GM18511 (cell line): ENCODE measurements at regions not wholly inside any gene's neighbourhood (a gene's known extent, or its start where the extent isn't known, plus 50 kb on each side); places are given as distances from the start of the nearest gene placed in this dataset.
"Not testable (repeated sequence)": the region's sequence is repeated elsewhere in the genome, so short reads cannot be mapped to it uniquely, and the experiment has no call there.

ENCODE experiments used
- ATAC-seq: cut with Tn5 transposase; IDR thresholded peaks from one replicate; pipeline ENCODE4 v1.9.1; 2021; ENCODE audit warnings: mild to moderate bottlenecking, moderate library complexity; ENCODE audit not compliant: unreplicated experiment

GRCh38 chr6:153282456-153282855, 151.4 kb upstream of the RGS17 start:
- not testable (repeated sequence) for ATAC-seq

- no peak for ATAC-seq
These were observed 144.9 kb upstream of the RGS17 start for GRCh38 chr6:153275997-153276396.

DNA sequence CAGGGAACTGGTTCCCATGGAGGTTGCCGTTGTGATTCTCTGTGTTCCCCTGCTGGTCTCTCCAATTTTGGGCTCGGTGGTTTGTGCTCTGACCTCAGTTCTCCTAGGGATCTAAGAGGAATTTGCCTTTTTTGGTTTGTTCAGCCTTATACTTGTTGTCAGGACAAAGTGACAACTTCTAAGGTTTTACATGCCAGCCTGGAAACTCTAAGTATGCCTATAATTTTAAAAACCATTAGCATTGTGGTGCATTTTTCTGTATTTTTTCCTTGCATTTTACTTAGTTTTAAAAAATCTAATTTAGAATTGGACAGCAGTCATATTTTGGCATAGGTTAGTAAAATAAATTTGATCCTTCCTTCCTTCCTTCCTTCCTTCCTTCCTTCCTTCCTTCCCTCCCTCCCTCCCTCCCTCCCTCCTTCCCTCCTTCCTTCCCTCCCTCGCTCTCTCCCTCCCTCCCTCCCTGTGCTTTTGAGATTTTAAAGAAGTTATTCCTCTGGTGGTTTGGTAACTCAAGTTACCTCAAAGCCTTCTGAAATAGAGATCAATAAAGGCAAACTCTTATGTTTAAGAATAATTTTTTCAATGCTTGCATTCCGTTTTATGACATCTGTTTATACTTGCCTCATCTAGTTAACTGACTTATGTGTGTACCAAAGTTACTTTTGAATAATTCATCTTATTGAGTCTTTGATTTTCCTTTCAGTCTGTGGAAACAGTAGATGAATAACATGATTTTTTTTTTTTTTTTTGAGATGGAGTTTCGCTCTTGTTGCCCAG, 141.3 kb upstream of the RGS17 start:
- ATAC-seq: no peak

DNA sequence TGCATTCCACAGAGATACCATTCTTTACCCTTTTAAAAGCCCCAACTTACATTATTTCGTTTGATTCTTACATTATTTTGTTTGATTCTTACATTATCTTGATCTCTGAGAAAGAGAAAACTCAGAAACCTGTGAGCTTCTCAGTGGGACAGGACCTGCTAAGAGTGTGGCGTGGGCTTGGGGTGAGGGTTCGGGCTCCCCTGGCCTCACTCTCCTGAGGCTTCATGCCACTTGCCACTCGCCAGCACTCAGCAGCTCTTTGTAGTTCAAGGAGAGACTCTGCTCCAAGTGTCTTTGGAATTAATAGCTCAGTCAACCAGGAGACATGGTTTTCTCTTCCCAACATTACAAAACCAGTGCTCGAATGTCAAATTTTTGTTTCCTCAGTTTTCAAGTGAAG, 132.4 kb upstream of the RGS17 start:
- no peak for ATAC-seq

DNA sequence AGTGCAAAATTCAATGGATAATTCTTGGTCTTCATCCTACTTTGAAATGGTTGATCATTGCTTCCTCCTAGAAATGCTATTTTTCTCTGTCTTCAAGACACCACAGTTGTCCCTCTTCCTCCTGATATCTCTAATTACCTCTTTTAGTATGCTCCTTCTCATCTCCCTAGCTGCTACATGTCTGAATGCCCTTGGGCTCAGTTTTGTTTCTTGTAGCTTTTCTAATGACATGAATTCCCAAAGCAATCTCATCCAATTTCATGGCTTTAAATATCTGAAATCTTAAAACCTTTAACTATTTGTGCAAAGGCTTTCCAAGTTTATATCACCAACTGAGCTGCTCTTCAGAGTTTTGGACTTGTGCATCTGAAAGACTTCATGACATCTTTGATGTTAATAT, 120.2 kb upstream of the RGS17 start:
- ATAC-seq: no peak

GRCh38 chr6:153237670-153238069, 106.6 kb upstream of the RGS17 start:
- ATAC-seq: no peak

DNA sequence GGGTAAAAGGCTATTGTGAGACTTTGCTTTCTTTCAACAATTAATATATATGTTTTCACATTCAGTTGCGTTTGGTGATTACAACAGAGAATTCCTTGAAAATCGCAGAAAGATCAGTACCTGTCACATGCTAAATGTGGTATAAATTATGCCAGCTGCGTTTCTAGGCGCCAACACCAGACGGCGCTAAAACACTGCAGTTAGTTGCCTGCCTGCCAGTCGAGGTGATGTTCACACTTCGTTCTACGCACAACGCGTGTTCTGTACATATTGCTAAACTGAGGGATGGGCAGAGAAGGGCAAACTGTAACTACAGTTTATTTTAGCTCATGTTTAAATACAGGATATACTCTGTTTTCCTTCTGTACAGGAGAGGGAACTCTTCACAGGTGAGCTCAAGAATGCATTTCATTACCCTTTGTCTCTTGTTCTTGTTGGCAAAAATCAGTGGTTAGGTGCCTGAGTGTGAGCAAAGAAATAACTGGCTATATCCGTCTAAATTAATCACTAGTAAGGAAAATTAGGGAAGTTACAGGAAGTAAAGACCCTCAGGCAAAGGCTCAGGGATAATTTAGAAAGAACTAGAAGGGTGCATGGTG, 100.1 kb upstream of the RGS17 start:
- no peak for ATAC-seq

DNA sequence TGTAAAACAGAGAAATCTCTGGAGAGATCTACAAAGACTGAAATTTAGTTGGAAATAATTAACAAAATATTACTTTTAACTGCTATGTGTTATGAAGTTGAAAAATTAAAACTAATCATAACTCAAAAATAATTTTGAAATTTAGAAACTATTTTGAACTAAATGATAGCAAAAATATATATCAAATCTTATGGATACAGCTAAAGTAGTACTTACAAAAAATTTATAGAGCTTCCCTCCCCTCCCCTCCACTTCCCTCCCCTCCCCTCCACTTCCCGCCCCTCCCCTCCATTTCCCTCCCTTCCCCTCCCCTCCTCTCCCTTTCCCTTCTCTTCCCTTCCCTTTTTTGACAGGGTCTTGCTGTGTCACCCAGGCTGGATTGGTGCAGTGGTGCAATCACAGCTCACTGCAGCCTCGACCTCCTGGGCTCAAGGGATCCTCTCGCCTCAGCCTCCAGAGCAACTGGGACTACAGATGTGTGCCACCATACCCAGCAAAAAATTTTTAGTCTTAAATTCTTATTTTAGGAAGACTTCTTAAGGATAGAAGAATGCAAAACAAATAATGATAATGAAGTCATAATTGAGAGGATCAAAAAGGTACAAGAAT, 87.2 kb upstream of the RGS17 start:
- no peak for ATAC-seq

DNA sequence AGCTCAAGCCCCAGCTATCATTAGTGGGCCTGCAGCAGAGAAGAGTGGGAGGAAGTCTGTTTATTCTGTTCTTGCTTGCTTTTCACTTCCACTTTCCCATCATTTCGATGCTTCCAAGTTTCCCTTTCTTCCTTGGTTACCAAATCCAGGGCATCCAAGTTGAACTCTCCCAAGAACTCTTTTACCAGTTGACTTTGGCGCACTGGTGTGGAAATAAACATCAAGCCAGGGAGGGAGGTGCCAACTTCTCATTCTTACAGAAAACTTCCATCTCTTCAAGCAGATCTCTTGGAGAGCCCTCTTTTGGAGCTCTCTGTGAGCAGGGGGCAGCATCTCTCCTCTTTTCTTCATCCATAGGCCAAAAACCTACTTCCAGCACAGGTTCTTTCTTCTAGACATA, 85.7 kb upstream of the RGS17 start:
- no peak for ATAC-seq

- no peak for ATAC-seq
These were observed 84.2 kb upstream of the RGS17 start for GRCh38 chr6:153215242-153215641.

DNA sequence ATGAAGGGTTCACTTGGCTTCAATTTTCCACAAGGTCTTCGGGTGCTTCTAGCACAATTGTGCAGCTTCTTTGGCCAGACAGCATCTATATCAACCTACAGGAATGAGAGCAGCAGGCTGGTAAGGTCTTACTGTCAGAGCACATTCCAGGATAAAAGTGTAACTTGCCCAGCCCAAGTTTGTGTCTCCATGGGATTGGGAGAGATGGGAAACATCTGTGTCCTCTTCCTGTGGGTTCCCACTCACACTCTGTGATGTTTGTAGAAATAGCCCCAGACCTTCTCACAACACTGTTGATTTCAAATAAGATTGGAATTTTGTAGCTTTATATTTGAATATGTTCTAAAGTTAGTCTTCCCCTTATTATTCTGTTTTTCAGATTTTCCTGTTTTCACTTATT, 83.4 kb upstream of the RGS17 start:
- ATAC-seq: no peak

DNA sequence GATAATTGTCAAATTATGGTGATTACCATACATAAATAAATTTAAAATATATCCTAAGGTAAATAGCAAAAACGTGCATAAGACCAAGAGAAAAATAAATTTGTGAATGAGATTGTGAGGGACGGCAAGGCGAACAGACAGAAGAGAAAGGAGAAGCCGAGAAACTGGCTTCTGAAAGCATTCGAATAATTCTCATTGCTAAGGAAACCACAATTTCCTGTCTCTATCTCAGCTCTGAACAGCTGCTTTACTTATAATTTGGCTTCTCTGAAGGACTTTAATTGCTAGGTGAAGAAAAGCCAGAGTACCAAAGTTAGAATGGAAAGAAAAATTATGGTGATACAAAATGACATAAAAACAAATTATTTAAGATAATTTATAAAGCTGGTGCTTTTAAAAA, 79.0 kb upstream of the RGS17 start:
- peak; percentile 94 for ATAC-seq

DNA sequence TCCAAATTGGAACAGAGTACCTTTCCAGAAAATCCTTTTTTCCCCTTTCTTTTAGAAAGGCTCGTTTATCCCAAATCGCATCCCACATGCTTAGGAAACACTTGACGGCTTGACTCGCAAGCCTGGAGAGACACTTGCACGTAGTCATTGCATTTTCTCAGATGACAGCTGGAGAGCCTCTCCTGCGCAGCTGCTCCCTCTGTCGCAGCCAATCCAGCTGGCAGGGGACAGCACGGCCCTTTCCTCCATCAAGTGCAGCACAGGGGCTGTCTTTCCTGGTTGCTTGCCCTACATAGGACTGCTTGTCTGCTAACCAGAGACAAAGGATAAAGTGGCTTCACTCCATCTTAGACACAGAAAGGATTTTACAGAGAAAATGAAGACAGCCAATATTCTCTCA, 77.6 kb upstream of the RGS17 start:
- no peak for ATAC-seq

GRCh38 chr6:153207617-153208016, 76.5 kb upstream of the RGS17 start:
- no peak for ATAC-seq

DNA sequence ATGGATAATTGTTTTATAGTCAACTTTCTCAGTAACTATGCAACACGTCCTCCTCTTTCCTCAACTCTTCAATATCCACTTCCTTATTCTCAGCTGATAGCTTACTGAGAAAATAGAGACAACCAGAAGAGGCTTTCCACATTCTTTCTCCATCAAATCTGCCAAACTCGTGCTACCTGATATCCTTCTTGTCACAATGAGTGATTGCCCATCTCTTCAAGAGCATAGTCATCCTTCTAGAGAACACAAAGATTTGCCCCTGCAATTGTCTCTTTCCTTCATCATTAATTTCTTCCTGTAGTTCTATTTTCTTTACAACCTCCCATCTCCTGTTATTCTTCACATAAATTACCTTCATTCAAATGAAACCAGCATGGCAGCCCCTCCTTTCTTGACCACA, 75.9 kb upstream of the RGS17 start:
- ATAC-seq: no peak

- no peak for ATAC-seq
These were observed 62.1 kb upstream of the RGS17 start for GRCh38 chr6:153192943-153193885.

- ATAC-seq: no peak
These were observed 52.8 kb upstream of the RGS17 start for GRCh38 chr6:153183925-153184324.
